ENCODE measurements at regions not wholly inside any gene's neighbourhood (a gene's known extent, or its start where the extent isn't known, plus 50 kb on each side); places are given as distances from the start of the nearest gene placed in this dataset.
"Not testable (repeated sequence)": the region's sequence is repeated elsewhere in the genome, so short reads cannot be mapped to it uniquely, and the experiment has no call there.

- TF ChIP-seq CTCF (IDR thresholded peaks at IDR 0.05; ENCODE audit: borderline replicate concordance, extremely low read depth, low read length, poor library complexity, severe bottlenecking); EZH2 (IDR thresholded peaks at IDR 0.05; ENCODE audit: borderline replicate concordance, low read depth, low read length, severe bottlenecking): not testable (repeated sequence)
These were observed 156.3 kb upstream of the SPRY1 start for GRCh38 chr4:123240286-123240685.
